B cell (primary cell): ENCODE measurements at regions not wholly inside any gene's neighbourhood (a gene's known extent, or its start where the extent isn't known, plus 50 kb on each side); places are given as distances from the start of the nearest gene placed in this dataset.

Source experiments
- EZH2 ChIP-seq: IDR thresholded peaks from 2 replicates; pipeline ENCODE4 v1.6.1; 2012; ENCODE audit warnings: borderline replicate concordance, low read depth, mild to moderate bottlenecking, moderate library complexity, low read length; ENCODE audit not compliant: insufficient read depth, poor library complexity, severe bottlenecking
- TF ChIP-seq, protein P1 (sequence below): fragments of 200-600 bp; IDR thresholded peaks from one replicate; pipeline ENCODE4 v1.8.0; 2022; ENCODE audit warnings: antibody characterized with exemption, mild to moderate bottlenecking

GRCh38 chr11:110850846-110851245, 138.6 kb upstream of the ARHGAP20 start:
- TF ChIP-seq, protein P1, sequence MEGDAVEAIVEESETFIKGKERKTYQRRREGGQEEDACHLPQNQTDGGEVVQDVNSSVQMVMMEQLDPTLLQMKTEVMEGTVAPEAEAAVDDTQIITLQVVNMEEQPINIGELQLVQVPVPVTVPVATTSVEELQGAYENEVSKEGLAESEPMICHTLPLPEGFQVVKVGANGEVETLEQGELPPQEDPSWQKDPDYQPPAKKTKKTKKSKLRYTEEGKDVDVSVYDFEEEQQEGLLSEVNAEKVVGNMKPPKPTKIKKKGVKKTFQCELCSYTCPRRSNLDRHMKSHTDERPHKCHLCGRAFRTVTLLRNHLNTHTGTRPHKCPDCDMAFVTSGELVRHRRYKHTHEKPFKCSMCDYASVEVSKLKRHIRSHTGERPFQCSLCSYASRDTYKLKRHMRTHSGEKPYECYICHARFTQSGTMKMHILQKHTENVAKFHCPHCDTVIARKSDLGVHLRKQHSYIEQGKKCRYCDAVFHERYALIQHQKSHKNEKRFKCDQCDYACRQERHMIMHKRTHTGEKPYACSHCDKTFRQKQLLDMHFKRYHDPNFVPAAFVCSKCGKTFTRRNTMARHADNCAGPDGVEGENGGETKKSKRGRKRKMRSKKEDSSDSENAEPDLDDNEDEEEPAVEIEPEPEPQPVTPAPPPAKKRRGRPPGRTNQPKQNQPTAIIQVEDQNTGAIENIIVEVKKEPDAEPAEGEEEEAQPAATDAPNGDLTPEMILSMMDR, result no peak
- no peak for TF ChIP-seq EZH2
